HG03354 (cell line): ENCODE measurements at regions not wholly inside any gene's neighbourhood (a gene's known extent, or its start where the extent isn't known, plus 50 kb on each side); places are given as distances from the start of the nearest gene placed in this dataset.
"Not testable (repeated sequence)": the region's sequence is repeated elsewhere in the genome, so short reads cannot be mapped to it uniquely, and the experiment has no call there.

Experiments
- ATAC-seq: cut with Tn5 transposase; IDR thresholded peaks from one replicate; pipeline ENCODE4 v1.9.1; 2021; ENCODE audit warnings: mild to moderate bottlenecking; ENCODE audit not compliant: unreplicated experiment, poor library complexity, severe bottlenecking

DNA sequence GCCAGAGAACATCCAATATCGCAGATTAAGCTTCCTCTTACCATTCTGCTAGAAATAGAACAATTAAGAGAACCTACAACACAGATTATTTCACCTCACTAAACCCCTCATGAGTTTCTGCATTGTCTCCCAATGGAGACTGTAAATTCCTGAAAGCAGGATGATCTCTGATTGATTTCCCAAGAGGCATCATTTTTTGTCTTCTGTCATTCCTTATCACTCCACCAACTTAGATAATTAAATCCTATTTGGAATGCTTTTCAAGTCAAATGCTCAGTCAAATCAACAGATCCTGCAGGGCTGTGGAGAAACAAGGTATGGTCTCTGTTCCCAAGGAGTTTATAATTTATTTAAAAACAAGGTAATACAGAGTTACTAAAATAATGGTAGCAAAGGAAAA, 161.5 kb downstream of the MTERF1 start:
- ATAC-seq: no peak

DNA sequence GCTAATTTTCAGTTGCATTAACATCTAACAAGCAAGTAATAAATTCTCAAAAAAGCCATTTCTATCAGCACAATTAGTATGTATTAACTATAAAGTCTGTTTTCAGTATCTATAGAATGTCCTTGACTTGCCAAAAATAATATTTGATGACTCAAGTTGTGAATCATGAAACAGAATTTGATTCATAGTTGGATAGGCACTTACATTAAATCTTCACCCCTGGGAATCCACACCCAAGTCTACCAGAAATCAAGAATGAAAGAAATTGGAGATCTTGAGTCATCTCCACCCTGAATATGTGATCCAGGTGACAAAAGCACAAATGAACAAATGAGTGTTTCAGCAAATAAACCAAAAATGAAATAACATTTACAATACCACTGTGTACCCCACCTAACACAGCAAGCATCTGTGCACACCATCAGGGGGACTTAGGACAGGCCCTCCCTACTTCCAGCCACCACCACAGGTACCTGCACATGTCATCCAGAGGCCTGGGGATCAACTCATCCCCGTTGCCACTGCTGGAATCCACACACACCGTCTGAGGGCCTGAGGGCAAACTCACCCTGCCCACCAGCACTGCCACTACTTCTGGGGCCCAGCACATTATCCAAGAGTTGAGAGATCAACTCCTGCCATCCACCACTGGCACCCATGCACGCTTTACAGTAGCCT, 160.1 kb downstream of the MTERF1 start:
- ATAC-seq: no peak

DNA sequence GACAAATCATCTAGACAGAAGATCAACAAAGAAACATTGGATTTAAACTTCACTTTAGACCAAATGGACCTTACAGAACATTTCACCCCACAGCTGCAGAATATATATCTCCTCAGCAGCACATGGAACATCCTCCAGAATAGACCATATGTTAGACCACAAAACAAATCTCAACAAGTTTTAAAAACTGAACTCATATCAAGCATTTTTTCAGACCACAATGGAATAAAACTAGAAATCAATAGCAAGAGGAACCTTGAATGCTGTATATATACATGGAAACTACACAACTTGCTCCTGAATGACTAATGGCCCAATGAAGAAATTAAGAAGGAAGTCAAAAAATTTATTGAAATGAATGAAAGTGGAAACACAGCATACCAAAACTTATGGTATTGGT, 157.7 kb downstream of the MTERF1 start:
- no peak for ATAC-seq

DNA sequence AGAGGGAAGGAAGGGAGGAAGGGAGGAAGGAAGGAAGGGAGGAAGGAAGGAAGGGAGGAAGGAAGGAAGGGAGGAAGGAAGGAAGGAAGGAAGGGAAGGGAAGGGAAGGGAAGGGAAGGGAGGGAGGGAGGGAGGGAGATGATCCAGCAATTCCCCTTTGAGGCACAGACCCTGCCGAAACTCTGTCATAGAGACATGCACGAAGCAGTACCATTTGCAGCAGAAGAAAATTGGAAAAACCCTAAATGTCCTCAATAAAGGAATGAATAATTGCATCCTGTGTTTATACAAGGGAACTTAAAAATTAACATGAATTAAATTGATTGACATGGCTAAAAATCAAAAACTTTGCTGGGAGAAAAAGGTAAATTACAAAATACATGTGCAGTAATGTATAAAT, 151.5 kb downstream of the MTERF1 start:
- not testable (repeated sequence) for ATAC-seq

DNA sequence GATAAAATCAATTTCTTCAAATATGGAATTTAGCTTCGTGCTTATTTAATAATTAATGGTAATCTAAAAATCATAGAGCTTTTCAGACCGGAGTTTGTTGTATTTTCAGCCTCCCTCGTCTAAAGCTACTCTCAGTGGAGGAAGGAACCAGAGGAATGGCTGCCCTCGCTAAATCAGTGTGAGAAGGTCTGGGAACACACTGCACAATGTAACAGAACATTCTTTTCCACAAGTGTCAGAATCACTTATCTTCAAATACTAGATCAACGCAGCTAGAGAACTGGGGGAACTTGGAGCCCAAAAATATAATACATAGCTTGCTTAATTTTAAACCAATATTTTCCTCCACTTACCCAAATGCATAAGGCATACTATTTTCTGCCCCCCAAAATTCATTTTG, 148.5 kb downstream of the MTERF1 start:
- ATAC-seq: no peak

DNA sequence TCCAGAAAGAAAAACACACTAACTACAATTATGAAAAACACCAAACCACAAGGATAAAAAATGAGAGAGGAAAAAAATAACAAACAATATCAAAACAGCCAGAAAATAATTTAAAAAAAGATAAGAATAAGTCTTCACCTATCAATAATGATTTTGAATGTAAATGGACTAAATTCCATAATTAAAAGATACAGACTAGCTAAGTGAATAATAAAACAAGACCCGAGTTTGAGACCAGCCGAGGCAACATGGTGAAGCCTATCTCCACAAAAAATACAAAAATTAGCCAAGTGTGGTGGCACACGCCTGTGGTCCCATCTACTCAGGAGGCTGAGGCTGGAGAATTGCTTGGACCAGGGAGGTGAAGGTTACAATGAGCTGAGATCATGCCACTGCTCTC, 131.1 kb downstream of the MTERF1 start:
- no peak for ATAC-seq

DNA sequence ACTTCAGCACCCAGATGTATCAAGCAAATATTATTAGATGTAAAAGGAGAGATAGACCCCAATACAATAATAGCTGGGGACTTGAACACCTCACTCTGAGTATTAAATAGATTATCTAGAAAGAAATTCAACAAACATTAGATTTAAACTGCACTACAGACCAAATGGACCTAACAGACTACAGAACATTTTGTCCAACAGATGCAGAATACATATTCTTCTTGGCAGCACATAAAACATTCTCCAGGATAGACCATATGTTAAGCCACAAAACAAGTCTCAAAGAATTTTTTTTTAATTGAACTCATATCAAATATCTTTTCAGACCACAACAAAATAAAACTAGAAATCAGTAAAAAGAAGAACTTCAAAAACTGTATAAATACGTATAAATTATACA, 130.4 kb downstream of the MTERF1 start:
- ATAC-seq: no peak

DNA sequence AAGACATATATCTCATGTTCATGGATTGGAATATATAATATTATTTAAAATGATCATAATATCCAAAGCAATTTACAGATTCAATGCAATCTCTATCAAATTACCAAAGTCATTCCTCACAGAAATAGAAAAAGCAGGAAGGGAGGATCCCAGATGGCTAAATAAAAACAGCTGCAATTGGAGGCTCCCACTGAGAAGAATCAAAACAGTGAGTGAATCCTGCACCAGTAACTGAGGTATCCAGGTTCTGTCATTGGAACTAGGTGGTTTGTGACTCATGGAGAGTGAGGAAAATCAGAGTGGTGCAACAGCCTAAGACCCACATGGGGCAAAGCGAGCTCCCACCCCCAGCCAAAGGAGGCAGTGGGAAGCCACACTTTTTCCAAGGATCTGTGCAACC, 128.4 kb downstream of the MTERF1 start:
- no peak for ATAC-seq

DNA sequence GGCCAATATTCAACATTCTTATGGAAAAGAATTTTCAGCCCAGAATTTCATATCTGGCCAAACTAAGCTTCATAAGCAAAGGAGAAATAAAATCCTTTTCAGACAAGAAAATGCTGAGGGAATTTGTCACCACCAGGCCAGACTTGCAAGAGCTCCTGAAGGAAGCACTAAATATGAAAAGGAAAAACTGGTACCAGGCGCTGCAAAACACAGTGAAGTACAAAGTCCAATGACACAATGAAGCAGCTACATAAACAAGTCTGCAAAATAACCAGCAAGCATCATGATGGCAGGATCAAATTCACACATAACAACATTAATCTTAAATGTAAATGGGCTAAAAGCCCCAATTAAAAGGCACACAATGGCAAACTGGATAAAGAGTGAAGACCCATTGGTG, 126.2 kb downstream of the MTERF1 start:
- ATAC-seq: not testable (repeated sequence)

DNA sequence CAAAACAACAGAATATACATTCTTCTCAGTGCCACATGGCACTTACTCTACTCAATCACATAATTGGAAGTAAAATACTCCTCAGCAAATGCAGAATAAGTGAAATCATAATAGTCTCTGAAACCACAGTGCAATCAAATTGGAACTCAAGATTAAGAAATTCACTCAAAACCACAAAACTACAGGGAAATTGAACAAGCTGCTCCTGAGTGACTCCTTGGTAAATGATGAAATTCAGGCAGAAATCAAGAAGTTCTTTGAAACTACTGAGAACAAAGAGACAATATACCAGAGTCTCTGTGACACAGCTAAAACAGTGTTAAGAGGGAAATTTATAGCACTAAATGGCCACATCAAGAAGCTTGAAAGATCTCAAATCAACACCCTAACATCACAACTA, 125.4 kb downstream of the MTERF1 start:
- not testable (repeated sequence) for ATAC-seq

DNA sequence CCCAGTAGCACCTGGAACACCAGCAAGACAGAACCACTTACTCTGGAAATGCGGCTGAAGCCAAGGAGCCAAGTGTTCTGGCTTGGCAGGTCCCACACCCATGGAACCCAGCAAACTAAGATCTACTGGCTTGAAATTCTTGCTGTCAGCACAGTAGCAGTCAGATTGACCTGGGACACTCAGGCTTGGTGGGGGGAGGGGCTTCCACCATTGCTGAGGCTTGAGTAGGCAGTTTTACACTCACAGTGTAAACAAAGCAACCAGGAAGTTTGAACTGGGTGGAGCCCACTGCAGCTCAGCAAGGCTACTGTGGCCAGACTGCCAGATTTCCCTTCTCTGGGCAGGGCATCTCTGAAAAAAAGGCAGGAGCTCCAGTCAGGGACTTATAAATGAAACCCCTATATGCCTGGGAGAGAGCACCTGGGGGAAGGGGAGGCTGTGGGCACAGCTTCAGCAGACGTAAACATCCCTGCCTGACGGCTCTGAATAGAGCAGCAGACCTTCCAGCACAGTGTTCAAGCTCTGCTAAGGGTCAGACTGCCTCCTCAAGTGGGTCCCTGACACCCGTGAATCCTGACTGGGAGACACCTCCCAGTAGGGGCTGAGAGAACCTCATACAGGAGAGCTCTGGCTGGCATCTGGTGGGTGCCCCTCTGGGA, 121.2 kb downstream of the MTERF1 start:
- ATAC-seq: no peak

DNA sequence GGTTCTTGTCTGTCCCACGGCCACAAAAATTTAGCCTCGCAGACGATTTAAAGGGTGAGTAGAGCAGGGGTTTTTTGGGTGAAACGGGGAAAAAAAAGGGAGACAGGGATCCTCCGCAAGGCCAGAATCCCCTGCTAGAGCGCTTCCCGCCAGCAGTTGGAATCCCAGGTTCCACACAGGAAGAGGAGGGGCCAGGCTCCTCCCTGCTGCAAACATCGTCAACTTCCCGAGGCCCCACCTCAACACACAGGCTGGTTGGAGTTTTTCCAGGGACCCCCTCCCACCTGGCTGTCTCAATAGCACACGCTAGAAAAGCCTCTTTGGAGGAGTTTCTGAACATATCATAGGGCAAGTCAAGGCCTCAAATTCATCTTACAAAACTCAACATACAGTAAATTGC, 112.7 kb downstream of the MTERF1 start:
- ATAC-seq: no peak

DNA sequence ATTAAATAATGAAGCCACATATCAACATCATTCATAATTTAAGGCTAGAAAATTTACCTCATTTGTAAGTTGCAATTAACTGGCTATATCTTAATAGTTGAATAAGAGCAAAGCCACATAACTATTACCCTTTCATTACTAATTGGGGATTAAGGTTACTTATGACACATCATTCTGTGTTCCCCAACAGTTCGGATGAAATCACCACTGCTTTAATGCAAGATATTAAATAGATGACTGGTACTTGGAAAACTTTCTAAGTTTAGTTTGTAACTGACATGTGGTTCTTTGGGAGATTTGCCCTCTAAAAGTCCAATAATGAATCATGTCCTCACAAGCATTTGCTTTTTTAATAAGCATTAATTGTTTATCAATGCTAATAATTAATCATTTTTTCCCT, 109.1 kb downstream of the MTERF1 start:
- no peak for ATAC-seq

DNA sequence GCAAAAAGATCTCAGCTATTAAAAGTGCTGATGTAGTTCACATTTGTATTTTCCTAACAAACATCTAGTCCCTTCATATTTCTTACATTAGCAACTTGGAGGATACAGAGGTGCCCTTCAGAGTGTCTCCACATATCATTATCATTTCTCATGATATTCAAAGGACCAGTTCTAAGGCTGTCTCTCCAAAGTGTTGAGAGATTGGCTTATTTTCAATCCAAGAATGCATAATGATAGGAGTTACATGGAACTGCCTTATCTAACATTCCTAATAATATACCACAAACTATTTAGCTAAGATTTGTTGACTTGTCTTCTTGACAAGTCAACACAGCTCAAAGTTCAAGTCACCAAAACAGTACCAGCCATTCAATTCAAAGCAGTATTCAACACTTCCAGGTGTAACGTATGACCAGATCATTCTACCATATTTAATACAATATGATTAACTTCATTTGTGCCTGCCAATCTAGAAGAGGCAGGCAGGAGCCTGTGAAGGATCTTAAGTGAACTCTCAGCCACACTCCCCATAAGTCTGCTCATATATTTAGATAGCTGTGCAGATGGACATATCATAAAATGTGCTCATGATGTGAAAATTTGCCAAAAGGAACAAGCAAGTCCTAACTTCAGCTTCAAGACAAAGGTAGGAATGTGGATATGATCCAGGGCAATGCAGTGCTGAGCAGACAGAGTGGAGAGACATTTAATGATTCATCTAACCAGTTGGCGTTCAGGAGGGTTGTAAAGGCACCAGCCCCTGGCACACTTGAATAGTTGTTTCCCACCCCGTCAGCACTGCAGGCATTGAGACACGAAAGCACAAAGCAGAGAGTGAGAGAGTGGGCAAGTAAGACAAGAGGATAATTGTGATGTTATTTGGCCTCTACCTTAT, 108.3 kb downstream of the MTERF1 start:
- no peak for ATAC-seq

DNA sequence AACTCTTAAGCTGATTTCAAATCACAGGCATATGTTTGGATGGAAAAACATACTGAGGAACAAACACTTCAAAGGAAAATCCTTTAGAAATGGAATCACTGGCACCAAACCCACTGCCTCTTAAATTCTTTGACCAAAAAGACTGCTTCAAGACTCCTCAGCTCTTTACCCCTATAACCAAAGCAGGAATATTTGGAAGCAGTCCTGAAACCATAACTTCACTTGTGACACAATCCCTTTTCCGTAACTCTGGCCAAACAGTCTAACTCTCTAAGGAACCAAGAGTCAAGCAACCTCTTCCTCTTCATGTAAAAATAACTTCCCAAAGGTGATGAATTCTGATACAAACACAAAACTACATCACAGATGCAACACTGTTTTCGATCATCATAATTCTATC, 104.3 kb downstream of the MTERF1 start:
- ATAC-seq: no peak

DNA sequence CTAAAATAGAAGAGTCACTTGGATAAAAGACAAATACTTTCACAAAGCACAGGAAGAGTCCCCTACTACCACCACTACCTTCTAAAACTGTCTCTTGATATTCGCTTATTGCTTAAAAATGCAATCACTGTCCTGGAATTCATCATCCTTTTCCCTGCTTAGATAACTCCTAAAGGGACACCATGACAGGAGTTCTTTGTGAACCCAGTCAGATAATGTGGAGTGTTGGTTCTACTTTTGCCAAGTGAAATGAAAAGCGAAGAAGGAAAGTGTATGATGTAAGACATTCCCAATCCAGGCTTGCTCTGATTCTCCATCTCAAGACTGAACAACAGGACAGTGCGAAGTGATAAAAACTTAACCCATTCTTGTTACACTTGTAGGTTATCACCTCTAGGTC, 103.0 kb downstream of the MTERF1 start:
- no peak for ATAC-seq

DNA sequence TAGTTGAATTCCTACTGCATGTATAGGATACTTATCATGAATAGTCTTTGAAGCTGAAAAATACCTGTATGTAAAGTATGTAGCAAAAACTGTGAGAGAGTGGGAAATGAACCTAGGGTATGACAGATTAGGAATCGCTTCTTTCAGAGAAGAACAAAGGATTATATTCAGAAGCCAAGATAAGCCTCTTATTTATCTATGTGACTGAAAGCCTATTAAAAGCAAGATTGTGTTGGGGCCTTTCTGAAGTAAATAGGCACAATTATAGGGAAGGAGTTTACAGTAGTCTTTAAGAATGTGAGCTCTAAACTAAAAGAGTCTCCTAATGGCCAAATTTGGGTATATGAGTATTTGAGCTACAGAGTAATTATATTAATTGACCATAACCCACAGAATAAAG, 102.1 kb downstream of the MTERF1 start:
- ATAC-seq: no peak

DNA sequence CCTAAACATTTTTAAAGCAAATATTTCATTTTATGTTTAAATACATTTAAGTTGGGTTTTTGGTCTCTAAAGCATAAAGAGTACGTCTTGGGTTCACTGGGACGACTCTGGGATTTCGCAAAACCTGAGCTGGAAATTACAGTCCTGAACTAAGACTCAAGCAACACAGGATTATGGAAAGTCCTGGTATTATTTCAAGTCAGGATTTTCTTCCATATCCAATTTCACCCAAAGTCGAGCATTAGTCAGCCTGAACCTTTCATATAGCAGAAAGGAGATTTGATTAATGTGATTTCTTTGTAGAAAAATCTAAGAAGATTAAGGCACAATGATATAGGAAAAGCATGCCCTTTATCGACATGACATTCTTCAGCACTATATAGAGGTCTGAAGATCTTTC, 100.0 kb downstream of the MTERF1 start:
- ATAC-seq: no peak

DNA sequence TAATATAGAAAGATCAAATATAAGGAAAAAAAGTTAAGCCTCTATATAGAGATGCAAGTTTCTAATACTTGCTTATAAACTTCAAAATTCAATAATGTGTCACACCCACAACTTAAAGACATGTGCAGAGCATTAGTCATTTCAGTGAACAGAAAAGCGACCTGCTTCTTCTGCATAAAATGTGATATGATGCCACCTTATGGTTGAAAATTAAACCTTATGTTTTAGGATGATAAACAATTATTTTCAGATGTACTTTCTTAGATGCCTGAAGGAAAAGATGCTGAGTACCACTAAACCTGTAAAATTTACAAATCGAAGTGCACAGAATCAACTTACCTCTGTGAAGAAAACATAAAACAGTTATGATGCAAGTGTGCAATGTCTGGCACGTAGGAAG, 96.0 kb downstream of the MTERF1 start:
- no peak for ATAC-seq

DNA sequence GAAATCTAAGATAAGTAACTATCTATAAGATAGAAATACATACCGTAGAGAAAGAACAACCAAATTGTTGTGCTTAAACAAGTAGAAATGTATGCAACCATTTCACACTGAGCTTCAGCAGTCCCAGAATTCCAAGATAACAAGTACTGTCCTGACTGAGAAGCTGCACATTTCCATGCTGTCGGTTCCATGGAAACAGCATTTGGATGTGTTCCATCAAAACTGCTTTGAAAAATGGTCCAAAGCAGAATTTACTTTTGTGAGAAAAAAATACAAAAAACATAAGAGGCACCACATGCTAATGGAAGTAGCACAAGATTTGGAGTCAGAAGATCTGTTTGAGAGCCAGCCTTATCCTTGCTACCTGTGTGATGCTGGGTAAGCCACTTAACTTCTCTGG, 92.6 kb downstream of the MTERF1 start:
- ATAC-seq: no peak

DNA sequence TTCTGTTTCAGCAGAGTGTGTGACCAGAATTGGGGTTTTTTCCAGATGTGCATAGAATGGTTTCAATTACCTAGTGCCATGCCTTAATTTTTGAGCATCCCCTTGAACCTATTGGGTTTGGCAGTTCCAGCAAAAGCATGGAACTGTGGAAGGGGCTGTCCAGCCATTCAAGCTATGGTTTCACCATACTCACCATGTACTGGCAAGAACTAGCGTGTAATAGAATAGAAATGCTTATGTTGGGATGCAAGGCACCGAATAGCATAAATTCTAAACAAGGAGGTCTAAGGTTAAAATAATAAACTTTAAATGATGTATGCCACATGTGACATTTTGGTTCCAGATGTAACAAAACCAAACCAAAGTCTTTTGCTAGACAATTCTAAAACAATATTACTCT, 91.4 kb downstream of the MTERF1 start:
- ATAC-seq: no peak
